Brain pericyte (primary cell): ENCODE measurements at regions not wholly inside any gene's neighbourhood (a gene's known extent, or its start where the extent isn't known, plus 50 kb on each side); places are given as distances from the start of the nearest gene placed in this dataset.

ENCODE experiments used
- DNase-seq: peaks from one replicate; pipeline ENCODE4 v3.0.0-alpha.2; 2012; ENCODE audit warnings: low read depth, low spot score

- no peak for DNase-seq
Measured at GRCh38 chr20:57877995-57878394, 168.2 kb upstream of the PMEPA1 start.

- no peak for DNase-seq
Measured at GRCh38 chr20:57877131-57877824, 167.5 kb upstream of the PMEPA1 start.

DNA sequence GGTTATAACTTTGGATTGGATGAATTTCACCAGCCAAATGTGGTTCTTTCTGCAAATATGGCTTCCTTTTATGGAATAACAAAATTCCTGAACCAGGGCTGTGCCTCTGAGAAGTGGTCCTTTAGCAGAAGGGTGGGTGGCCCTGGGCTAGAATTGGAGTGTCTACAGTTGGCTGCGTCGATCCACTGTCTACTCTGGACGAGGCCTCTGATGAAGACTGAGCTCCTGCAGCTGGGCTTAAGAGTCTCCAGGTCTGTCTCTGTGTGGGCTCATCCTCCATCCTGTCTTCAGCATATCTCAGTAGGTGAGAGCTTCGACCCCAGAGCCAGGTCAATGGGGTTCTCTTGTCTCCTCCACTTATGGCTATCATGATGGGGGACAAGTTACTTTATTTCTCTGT lies 166.3 kb upstream of the PMEPA1 start:
- no peak for DNase-seq

GRCh38 chr20:57874141-57874540 lies 164.3 kb upstream of the PMEPA1 start:
- DNase-seq, result no peak

DNA sequence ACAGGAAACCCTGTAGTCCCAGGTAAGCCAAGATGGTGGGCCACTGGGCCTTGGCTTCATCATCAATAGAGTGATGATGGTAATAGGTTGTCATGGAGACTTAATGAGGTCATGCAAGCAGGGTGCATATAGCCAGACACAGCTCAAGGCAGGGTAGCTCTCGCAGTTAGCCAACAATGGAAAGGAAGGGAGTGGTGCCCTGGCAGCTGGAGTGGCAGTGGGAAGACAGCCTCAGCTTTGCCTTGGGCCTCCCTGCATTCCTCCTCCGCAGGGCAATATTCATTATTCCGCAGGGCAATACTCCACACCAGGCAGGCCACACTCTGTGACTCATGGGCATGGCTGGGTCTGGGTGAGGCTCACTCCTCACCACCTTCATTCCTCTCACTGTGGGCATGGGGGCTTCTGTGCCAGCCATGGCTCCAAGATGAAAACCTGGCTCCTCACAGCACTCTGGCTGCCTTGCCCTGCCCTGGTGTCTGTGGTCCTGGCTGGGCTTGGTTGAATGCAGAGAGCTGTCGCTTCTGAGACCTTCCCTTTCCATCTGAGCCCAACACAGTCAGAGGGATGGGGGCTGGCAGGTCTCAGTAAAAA lies 163.1 kb upstream of the PMEPA1 start:
- DNase-seq, result no peak

DNA sequence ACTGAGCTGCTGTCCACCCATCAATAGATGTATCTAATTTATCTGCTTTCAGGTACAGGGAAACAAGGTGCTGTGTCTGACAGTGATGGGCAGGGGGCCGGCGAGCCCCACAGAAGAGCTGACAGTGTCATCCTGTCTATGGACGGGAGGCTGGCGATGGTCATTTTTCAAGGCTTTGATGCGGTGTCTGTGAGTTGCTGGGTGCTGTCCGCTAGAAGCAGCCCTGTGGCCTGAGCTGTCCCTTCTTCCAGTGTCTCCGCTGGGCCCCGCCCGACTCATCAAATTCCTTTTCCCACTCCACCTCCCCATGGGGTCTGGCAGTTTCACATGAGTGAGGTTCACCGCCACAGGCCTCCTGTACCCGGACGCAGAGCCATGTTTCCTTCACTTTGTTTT lies 161.4 kb upstream of the PMEPA1 start:
- DNase-seq, result no peak

- DNase-seq, result no peak
Measured at GRCh38 chr20:57870597-57871236, 160.9 kb upstream of the PMEPA1 start.

GRCh38 chr20:57869951-57870315 lies 160.1 kb upstream of the PMEPA1 start:
- DNase-seq, result no peak

DNA sequence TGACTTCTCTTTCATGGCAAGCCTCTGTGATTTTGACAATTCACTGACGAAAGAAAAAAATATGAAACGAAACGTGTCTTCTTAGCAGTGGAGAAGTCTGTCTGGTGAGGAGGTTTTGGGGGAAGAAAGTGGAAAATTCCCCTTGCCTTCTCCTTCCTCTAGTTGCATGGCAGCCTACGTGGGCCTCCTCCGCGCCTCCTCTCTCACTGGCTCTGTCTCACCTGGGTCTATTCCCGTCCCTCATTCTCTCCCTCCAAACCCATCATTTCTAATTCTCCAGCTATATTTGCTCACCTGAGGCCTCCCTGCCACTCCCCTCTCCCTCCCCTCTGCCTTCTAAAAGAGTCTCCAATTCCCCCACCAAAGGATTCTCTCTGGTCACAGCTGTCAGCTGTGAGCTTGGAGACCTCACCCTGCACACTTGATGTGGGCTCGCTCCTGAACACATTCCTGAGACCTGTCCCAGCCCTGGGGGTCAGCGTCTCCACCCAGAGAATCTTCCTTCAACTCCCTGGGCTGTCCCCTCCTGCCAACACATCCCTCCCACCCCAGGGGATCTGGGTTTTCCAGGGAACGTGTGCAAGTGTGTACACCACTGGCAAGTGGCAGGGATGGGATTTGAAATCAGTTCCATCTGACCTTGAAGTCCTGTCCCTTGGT lies 159.6 kb upstream of the PMEPA1 start:
- DNase-seq, result no peak

- DNase-seq, result no peak
Measured at GRCh38 chr20:57868310-57868709, 158.5 kb upstream of the PMEPA1 start.

GRCh38 chr20:57867807-57868206 lies 158.0 kb upstream of the PMEPA1 start:
- no peak for DNase-seq

GRCh38 chr20:57867181-57867803 lies 157.5 kb upstream of the PMEPA1 start:
- DNase-seq, result no peak

- DNase-seq, result no peak
Measured at GRCh38 chr20:57866250-57867106, 156.7 kb upstream of the PMEPA1 start.

- no peak for DNase-seq
Measured at GRCh38 chr20:57865266-57865665, 155.5 kb upstream of the PMEPA1 start.

GRCh38 chr20:57860576-57860975 lies 150.8 kb upstream of the PMEPA1 start:
- no peak for DNase-seq

DNA sequence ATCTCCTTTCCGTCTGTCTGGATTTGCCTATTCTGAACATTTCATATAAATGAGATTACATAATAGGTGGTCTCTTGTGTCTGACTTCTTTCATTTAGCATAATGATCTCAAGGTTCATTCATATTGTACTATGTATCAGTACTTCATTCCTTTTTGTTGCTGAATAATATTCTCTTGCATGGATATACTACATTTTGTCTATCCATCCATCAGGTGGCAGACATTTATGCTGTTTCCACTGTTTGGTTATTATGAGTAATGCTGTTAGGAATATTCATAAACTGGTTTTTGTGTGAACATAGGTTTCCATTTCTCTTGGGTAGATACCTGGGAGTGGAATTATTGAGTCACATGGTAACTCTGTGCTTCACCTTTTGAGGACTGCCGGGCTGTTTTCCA lies 148.2 kb upstream of the PMEPA1 start:
- DNase-seq, result no peak

DNA sequence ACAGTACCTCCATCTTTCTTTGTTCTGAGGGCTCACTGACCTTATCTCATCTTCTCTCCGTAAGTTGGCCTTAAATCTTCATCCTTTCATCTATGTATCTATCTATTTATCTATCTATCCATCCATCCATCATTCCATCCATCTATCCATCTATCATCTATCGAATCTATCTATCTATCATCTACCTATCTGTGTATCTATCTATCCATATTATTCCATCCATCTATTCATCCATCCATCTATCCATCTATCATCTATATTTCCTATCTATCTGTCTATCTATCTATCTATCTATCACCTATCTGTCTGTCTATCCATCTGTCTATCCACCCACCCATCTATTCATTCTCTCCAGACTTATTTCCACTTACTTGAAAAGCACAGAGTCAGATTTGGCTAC lies 147.3 kb upstream of the PMEPA1 start:
- no peak for DNase-seq

GRCh38 chr20:57856658-57857057 lies 146.8 kb upstream of the PMEPA1 start:
- no peak for DNase-seq

DNA sequence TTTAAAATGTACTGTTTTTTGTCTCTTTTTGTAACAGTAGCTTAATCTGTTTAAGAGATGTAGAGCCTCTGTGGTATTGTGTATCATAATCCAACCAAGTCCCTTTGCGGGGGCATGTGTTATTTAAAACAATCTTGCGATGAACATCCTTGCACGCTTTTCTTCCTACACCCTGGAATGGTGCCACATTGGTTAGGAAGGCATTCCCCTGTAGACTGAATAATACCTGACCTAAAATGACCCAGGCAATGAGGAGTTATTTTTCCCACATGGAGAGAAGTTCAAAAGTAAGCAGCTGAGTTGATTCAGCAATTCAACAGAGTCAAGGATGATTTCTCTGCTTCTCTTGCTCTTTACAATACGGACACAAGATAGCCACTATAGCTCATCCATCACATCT lies 142.0 kb upstream of the PMEPA1 start:
- DNase-seq, result peak; percentile 33

DNA sequence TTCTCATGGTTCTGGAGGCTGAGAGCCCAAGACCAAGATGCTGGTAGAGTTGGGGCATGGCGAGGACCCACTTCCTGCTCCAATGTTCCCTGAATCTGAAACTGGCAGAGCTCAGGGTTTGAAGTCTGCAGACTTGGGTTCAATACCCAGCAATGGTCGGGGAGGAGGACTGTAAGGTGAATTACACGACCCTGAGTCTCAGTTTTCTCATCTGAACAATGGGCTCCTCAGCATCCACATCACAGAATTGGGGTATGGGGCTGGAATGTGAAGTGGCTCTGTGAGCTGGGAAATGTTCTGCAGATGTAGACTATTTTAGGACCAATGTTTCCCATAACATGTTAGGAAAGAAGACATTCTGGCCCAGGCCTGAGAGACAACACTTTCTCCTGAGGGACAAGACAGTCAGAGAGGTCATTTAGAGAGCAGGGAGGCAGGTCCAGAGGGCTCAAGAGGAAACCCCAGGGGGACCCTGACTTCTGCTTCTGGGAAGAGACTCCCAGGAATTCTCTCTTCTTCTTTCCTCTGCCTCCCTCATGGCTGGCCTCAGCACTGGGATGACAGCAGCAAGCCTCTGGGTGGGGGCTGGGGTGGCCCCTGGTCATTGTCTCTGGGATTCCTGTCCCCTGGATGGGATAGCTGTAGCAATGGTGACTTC lies 141.3 kb upstream of the PMEPA1 start:
- DNase-seq, result no peak
